ENCODE measurements at regions not wholly inside any gene's neighbourhood (a gene's known extent, or its start where the extent isn't known, plus 50 kb on each side); places are given as distances from the start of the nearest gene placed in this dataset.
"Not testable (repeated sequence)": the region's sequence is repeated elsewhere in the genome, so short reads cannot be mapped to it uniquely, and the experiment has no call there.

DNA sequence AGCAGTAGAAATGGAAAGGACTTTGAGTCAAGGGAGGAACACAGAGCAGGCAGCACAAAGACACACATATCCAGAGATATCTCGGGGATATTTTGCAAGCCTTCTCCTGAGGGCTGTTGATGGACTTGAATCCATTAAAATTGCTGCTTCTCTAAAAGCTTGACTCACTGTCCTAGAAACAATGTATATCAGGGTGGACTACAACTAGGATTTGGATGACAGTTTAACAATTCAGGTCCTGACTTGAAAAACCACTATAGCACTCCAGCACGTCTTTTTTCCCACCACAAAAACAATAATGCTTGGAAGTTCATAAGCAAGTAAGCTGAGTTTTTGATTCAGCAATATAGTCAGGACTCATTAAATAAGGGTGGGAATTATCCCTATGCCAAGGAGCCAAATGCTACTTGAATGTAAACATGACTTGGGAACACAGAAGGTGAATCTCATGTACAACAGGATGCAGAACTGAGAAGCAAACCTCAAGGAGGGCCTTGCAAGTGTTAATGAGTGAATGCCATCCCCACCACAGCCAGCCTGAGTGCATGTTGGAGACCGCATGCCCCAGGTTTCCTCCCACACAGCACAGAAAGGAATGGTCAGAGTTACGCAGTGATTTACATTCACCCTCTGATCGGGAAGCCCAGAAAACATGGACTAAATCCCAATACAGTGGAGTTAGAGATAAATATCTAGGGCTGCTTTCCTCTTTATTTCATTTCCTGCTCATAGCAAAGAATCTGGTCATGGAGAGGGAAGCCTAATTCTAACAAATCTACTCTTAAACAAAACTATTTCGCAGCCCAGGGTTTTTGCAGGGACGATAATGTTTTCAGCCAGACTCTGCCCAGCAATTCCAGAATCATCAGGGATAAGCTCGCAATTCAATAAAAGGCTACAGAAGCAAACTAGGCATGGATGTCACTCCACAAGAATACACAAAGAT, 98.4 kb upstream of the OR9G4 start:
- no peak overlapping the region for H3K4me3 ChIP-seq (ENCODE audit: low read depth, low read length)
- TF ChIP-seq, protein P1, sequence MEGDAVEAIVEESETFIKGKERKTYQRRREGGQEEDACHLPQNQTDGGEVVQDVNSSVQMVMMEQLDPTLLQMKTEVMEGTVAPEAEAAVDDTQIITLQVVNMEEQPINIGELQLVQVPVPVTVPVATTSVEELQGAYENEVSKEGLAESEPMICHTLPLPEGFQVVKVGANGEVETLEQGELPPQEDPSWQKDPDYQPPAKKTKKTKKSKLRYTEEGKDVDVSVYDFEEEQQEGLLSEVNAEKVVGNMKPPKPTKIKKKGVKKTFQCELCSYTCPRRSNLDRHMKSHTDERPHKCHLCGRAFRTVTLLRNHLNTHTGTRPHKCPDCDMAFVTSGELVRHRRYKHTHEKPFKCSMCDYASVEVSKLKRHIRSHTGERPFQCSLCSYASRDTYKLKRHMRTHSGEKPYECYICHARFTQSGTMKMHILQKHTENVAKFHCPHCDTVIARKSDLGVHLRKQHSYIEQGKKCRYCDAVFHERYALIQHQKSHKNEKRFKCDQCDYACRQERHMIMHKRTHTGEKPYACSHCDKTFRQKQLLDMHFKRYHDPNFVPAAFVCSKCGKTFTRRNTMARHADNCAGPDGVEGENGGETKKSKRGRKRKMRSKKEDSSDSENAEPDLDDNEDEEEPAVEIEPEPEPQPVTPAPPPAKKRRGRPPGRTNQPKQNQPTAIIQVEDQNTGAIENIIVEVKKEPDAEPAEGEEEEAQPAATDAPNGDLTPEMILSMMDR (IDR thresholded peaks at IDR 0.05; ENCODE audit: low read depth, low read length) = no peak

DNA sequence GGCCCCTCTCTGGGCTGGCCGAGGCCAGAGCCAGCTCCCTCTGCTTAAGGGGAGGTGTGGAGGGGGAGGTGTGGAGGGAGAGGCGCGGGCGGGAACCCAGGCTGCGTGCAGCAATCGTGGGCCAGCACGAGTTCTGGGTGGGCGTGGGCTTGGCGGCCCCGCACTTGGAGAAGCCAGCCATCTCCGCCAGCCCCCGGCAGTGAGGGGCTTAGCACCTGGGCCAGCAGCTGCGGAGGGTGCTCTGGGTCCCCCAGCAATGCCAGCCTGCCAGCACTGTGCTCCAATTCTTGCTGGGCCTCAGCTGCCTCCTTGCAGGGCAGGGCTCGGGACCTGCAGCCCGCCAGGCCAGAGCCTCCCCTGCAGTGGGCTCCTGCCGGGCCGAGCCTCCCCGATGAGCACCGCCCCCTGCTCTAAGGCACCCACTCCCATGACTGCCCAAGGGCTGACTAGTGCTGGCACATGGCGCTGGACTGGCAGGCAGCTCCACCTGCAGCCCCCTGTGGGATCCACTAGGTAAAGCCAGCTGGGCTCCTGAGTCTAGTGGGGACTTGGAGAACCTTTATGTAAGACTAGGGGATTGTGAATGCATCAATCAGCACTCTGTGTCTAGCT, 96.7 kb upstream of the OR9G4 start:
- H3K4me3 ChIP-seq (ENCODE audit: low read depth, low read length) = no peak overlapping the region
- TF ChIP-seq, protein P1 (IDR thresholded peaks at IDR 0.05; ENCODE audit: low read depth, low read length) = no peak

DNA sequence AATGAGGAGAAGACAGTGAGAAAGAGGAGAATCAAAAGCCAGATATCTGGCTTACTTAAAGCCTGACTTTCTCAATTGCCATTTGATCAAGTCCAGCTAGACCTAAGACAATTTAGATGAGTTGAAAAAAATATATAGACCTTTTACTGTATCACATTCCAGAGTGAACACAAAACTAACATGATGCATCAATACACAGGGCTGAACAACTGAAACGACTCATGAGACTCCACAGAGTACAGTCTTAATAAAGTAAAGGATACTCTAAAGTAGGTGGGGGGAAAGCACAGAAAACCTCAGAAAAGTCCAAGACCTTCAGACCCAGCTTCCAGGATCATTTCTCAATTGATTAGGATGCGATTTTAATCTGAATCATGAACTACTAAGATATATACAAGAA, 95.3 kb upstream of the OR9G4 start:
- TF ChIP-seq, protein P1 (IDR thresholded peaks at IDR 0.05; ENCODE audit: low read depth, low read length) = no peak
- no peak overlapping the region for H3K4me3 ChIP-seq (ENCODE audit: low read depth, low read length)

DNA sequence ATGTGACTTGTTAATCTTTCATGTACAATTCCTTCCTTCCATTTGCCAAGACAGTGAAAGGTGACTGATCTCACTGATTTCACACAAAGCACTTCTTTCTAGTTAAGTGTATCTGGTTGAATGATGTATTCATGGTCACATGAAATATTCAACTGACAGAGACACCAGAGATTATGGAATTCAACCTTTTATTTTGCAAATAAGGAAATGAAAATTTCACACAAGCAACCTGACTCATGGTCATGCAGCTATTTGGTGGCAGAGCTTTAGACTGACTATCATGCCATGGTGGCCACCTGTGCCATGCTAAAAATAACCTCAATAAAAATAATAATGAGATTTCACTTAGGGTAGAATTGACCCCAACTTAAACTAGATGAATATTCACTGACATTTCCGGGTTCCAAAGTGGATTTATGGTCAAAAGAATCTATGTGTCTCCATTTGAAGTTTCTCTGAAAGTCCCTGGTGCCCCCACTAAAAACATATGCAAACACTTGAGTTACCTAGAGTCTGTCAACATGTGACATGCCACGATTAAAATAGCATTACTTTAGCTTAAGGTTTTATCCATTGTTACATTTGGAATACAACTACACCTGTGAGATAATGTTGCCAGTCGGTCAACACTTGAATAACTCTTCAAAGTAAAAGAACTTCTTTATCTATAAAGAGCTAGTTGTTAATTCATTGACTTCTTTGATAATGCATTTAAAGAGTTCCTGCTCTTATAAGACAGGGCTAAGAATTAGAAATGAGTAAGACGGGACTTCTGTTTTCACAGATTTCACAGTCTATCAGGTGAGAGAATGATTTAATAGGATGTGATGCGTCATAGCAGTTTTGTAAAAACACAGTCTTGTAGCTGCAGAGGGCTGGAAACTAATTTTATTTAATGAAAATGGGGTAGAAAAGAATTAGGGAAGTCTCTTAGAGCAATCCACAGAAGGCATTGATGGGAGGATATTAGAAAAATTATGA, 94.6 kb upstream of the OR9G4 start:
- TF ChIP-seq, protein P1 (IDR thresholded peaks at IDR 0.05; ENCODE audit: low read depth, low read length) = no peak
- H3K4me3 ChIP-seq (ENCODE audit: low read depth, low read length) = no peak overlapping the region

- TF ChIP-seq, protein P1 (IDR thresholded peaks at IDR 0.05; ENCODE audit: low read depth, low read length) = peak; percentile 49
- no peak overlapping the region for H3K4me3 ChIP-seq (ENCODE audit: low read depth, low read length)
These were observed 92.8 kb upstream of the OR9G4 start for GRCh38 chr11:56841210-56841810.

DNA sequence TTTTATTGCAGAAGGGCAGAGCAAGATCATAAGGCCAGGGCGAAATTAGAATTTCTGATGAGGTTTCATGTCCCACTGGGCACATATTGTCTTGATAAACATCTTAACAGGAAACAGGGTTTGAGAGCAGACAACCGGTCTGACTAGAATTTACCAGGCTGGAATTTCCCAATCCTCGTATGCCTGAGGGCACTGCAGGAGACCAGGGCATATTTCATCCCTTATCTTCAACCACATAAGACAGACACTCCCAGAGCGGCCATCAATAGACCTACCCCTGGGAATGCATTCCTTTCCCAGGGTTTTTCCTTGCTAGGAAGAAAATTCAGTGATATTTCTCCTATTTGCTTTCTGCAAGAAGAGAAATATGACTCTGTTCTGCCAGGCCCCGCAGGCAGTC, 78.9 kb upstream of the OR9G4 start:
- not testable (repeated sequence) for H3K4me3 ChIP-seq (ENCODE audit: low read depth, low read length)

GRCh38 chr11:56819916-56820315, 71.4 kb upstream of the OR9G4 start:
- no peak overlapping the region for H3K4me3 ChIP-seq (ENCODE audit: low read depth, low read length)
- TF ChIP-seq, protein P1 (IDR thresholded peaks at IDR 0.05; ENCODE audit: low read depth, low read length) = no peak

All from WI38 (cell line).